Tibial artery (tissue), 4 donors: ENCODE measurements at regions not wholly inside any gene's neighbourhood (a gene's known extent, or its start where the extent isn't known, plus 50 kb on each side); places are given as distances from the start of the nearest gene placed in this dataset.

Source experiments
- DNase-seq, 2 donors: peaks; one replicate each; pipeline ENCODE4 v3.0.0-alpha.2; 2019
- H3K27ac ChIP-seq, 2 donors: fragments of 200-600 bp; sonication (generic) in 1 of 2; 1 replicate in 1 of 2; 2 replicates in 1 of 2; pipeline ENCODE4 v1.5.1; 2018 to 2019; ENCODE audit warnings: mild to moderate bottlenecking in 1 of 2
- H3K27me3 ChIP-seq, 2 donors: fragments of 200-600 bp; sonication (generic) in 1 of 2; one replicate each; pipeline versions ENCODE4 v1.5.1 to v1.6.0; 2016 to 2019
- H3K36me3 ChIP-seq, 3 donors: fragments of 200-600 bp; sonication (generic) in 2 of 3; one replicate each; pipeline ENCODE4 v1.5.1; 2016 to 2019; ENCODE audit warnings: mild to moderate bottlenecking in 2 of 3
- H3K4me1 ChIP-seq, 4 donors: fragments of 200-600 bp; sonication (generic) in 2 of 4; 1 replicate in 3 of 4; 2 replicates in 1 of 4; pipeline ENCODE4 v1.5.1; 2016 to 2019
- H3K4me3 ChIP-seq, 2 donors: fragments of 200-600 bp; sonication (generic) in 1 of 2; 1 replicate in 1 of 2; 2 replicates in 1 of 2; pipeline ENCODE4 v1.5.1; 2018 to 2019; ENCODE audit warnings: mild to moderate bottlenecking in 2 of 2
- H3K9me3 ChIP-seq, 3 donors: fragments of 200-600 bp; sonication (generic) in 1 of 3; one replicate each; pipeline ENCODE4 v1.5.1; 2016 to 2019
- intact Hi-C: fragments of 100-400 bp; cut with DNase I; formaldehyde crosslinking; loops from one replicate; pipeline ENCODE4 v1.15.0; 2023; ENCODE audit warnings: low total_unique reads
- TF ChIP-seq, protein P1 (sequence below), 2 experiments: fragments of 200-600 bp in 1 of 2; fragments of 450-650 bp in 1 of 2; IDR thresholded peaks; one replicate each; pipeline ENCODE4 v1.5.1; 2017 to 2019; ENCODE audit warnings: antibody characterized with exemption in 2 of 2, mild to moderate bottlenecking in 1 of 2, moderate library complexity in 1 of 2

DNA sequence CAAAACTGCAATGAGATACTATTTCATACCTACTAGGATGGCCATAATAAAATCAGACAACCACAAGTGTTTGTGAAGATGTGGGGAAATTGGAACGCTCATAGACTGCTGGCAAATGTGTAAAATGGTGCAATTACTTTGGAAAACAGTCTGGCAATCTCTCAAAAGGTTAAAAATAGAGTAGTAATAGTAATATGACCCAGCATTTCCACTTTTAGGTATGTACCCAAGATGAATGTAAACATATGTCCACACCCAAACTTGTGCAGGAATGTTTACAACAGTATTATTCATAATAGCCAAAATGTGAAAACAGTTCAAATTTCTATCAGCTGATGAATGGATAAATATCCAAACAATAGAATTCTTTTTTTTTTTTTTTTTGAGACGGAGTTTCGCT lies 731.6 kb upstream of the ANKRD30A start:
- Histone ChIP-seq H3K27ac (no peak overlapping the region), H3K36me3 (no peaks in the 10 kb centered on the region), H3K27me3 (no peaks in the 10 kb centered on the region), H3K4me3 (no peak overlapping the region), H3K9me3 (no peaks in the 10 kb centered on the region), H3K4me1 (no peaks in the 10 kb centered on the region)
- TF ChIP-seq, protein P1, sequence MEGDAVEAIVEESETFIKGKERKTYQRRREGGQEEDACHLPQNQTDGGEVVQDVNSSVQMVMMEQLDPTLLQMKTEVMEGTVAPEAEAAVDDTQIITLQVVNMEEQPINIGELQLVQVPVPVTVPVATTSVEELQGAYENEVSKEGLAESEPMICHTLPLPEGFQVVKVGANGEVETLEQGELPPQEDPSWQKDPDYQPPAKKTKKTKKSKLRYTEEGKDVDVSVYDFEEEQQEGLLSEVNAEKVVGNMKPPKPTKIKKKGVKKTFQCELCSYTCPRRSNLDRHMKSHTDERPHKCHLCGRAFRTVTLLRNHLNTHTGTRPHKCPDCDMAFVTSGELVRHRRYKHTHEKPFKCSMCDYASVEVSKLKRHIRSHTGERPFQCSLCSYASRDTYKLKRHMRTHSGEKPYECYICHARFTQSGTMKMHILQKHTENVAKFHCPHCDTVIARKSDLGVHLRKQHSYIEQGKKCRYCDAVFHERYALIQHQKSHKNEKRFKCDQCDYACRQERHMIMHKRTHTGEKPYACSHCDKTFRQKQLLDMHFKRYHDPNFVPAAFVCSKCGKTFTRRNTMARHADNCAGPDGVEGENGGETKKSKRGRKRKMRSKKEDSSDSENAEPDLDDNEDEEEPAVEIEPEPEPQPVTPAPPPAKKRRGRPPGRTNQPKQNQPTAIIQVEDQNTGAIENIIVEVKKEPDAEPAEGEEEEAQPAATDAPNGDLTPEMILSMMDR (IDR thresholded peaks at IDR 0.05), result no peak
- intact Hi-C loops, result no loop called here
- DNase-seq, result no peak

DNA sequence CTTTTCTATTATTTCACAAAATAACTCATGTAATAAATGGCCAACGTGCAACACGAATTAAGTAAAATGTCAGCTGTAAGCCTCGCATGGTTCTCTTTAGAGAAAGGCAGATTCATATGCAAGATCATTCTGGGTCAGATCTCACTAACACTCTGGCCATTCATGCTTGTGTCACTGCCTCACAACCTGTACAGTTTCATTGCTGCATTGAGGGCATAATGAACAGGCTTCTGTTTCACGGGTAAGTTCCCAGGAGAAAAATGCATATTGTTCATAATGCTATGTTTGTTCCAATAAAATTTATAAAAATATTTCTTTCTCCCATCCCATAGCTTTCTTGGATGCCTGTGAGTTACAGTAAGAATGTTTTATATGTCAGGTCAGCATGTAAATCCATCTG lies 734.0 kb upstream of the ANKRD30A start:
- no peak for DNase-seq
- intact Hi-C loops, result no loop called here
- TF ChIP-seq, protein P1 (IDR thresholded peaks at IDR 0.05), result no peak
- Histone ChIP-seq H3K4me3 (no peak overlapping the region), H3K27ac (no peak overlapping the region), H3K4me1 (no peaks in the 10 kb centered on the region), H3K36me3 (no peaks in the 10 kb centered on the region), H3K27me3 (no peaks in the 10 kb centered on the region), H3K9me3 (no peaks in the 10 kb centered on the region)

DNA sequence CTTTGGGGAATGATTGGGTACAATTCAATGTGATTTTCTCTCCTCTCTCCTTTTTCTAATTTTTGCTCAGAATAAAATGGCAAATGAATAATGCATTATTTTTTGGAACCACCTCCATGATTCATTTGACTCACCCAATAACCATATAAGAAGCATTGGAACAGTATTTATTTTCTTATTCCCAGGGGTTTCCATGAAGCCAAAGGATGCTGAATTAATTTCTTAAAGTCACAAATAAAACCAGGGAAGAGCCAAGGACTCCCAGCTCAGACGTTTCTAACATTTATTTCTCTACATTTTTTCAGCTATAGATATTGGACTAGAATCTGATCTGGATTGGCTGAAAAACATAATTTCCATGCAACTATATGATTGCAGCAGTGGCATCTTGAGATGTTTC lies 735.2 kb upstream of the ANKRD30A start:
- TF ChIP-seq, protein P1 (IDR thresholded peaks at IDR 0.05), result no peak

DNA sequence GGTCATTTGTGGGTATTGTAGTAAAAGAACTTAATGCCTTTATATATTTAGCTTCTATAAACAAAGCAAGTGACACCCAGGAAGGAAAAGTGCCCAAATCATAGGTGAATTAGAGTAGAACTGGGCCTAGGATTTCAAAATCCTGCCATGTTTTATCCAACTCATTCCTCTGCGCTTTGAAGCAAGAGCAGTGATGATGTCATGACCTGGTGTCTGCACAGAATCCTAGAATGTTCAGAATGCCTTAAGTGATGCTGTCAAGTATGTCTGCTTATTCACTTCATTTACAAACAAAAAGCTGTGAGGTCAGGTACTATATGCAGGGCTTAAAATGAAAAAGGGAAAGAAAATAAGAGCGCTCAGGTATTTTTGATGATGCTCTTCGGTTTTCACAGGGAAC lies 737.2 kb upstream of the ANKRD30A start:
- Histone ChIP-seq H3K36me3 (no peaks in the 10 kb centered on the region), H3K4me1 (no peaks in the 10 kb centered on the region), H3K9me3 (no peaks in the 10 kb centered on the region), H3K27ac (no peak overlapping the region), H3K27me3 (no peaks in the 10 kb centered on the region), H3K4me3 (no peak overlapping the region)
- intact Hi-C loops, result no loop called here
- TF ChIP-seq, protein P1 (IDR thresholded peaks at IDR 0.05), result no peak
- DNase-seq, result no peak

More for the DNA sequence above, 735.2 kb upstream of the ANKRD30A start:
- H3K36me3 ChIP-seq, result no peaks in the 10 kb centered on the region
- no peak for DNase-seq
- intact Hi-C loops, result no loop called here
- H3K27me3 ChIP-seq, result no peaks in the 10 kb centered on the region
- H3K4me1 ChIP-seq, result no peaks in the 10 kb centered on the region
- H3K27ac ChIP-seq, result no peak overlapping the region
- no peak overlapping the region for H3K4me3 ChIP-seq
- no peaks in the 10 kb centered on the region for H3K9me3 ChIP-seq

DNA sequence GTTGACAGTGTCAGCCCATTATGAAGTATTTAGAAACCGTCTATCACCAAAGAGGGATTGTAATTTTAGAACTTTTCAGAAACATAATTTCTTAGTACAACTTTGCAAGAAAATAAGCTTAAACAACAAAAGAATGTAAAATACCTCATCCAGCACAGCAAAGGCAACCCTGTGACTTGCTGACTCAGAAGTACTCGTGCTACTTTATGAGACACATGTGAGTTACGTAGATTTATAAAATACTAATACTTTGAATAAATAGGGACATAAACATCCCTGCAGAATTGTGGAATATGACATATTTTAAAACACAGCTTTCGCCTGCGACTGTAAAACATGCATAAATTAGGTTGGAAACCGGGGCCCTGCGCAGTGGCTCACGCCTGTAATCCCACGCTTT lies 739.7 kb upstream of the ANKRD30A start:
- intact Hi-C loops, result no loop called here
- H3K27ac ChIP-seq, result no peak overlapping the region

More for the DNA sequence above, 739.7 kb upstream of the ANKRD30A start:
- no peak for DNase-seq
- no peak overlapping the region for H3K4me3 ChIP-seq
- TF ChIP-seq, protein P1 (IDR thresholded peaks at IDR 0.05), result no peak
- no peaks in the 10 kb centered on the region for H3K9me3 ChIP-seq
- H3K27me3 ChIP-seq, result no peaks in the 10 kb centered on the region
- no peaks in the 10 kb centered on the region for H3K36me3 ChIP-seq
- peaks cover 0 to 14% (median 6%) of the 10 kb centered on the region in 4 donors for H3K4me1 ChIP-seq
